Mucosa of descending colon (tissue), 3 donors: ENCODE measurements at regions not wholly inside any gene's neighbourhood (a gene's known extent, or its start where the extent isn't known, plus 50 kb on each side); places are given as distances from the start of the nearest gene placed in this dataset.
"Not testable (repeated sequence)": the region's sequence is repeated elsewhere in the genome, so short reads cannot be mapped to it uniquely, and the experiment has no call there.

Experiments
- ATAC-seq: fragments of 200-7000 bp; cut with Tn5 transposase; one replicate; pipeline ENCODE4 v1.9.1; 2020; ENCODE audit warnings: mild to moderate bottlenecking, moderate library complexity
- DNase-seq, 3 donors: peaks; one replicate each; pipeline ENCODE4 v3.0.0-alpha.2; 2020
- H3K36me3 ChIP-seq: fragments of 200-600 bp; one replicate; pipeline ENCODE4 v1.8.0; 2021; ENCODE audit warnings: low read depth, mild to moderate bottlenecking
- H3K4me1 ChIP-seq: fragments of 200-600 bp; one replicate; pipeline ENCODE4 v1.8.0; 2021; ENCODE audit warnings: low read depth, mild to moderate bottlenecking
- H3K4me3 ChIP-seq: fragments of 200-600 bp; one replicate; pipeline ENCODE4 v1.8.0; 2021; ENCODE audit warnings: mild to moderate bottlenecking
- H3K9me3 ChIP-seq: fragments of 200-600 bp; one replicate; pipeline ENCODE4 v1.8.0; 2021; ENCODE audit warnings: mild to moderate bottlenecking
- CTCF ChIP-seq: fragments of 200-600 bp; IDR thresholded peaks from one replicate; pipeline ENCODE4 v1.8.0; 2022; ENCODE audit warnings: antibody characterized with exemption, mild to moderate bottlenecking
- intact Hi-C, 2 donors: fragments of 100-400 bp; cut with DNase I in 1 of 2; cut with micrococcal nuclease in 1 of 2; formaldehyde crosslinking; loops; one replicate each; pipeline versions ENCODE4 v1.11.0 to v1.11.1; 2022; cut with DNase I, micrococcal nuclease
- donor health status: DM: no; HTN: no; CAD: no; lungs with moderate emphysema.
- donor health status: DM: no; HTN: no; CAD: no.
- donor health status: DM: no; HTN: yes; CAD: no.

- no peak for TF ChIP-seq CTCF
- DNase-seq (no peak), ATAC-seq (peak; percentile 88)
- Histone ChIP-seq H3K4me1 (peaks cover 9% of the 10 kb centered on the region), H3K9me3 (no peaks in the 10 kb centered on the region), H3K36me3 (no peaks in the 10 kb centered on the region), H3K4me3 (no peak overlapping the region)
- intact Hi-C loops, result no loop called here
Measured at GRCh38 chr11:8773916-8774539, 91.4 kb downstream of the RPL27A start.

GRCh38 chr11:8774916-8775315, 92.3 kb downstream of the RPL27A start:
- H3K9me3 ChIP-seq, ATAC-seq, H3K4me3 ChIP-seq, intact Hi-C loops, H3K36me3 ChIP-seq, DNase-seq: not testable (repeated sequence)
- peaks cover 12% of the 10 kb centered on the region for H3K4me1 ChIP-seq

- ATAC-seq (no peak), DNase-seq (no peak)
- Histone ChIP-seq H3K36me3 (no peaks in the 10 kb centered on the region), H3K4me1 (peaks cover 12% of the 10 kb centered on the region), H3K9me3 (no peaks in the 10 kb centered on the region), H3K4me3 (no peak overlapping the region)
- intact Hi-C loops, result no loop called here
- TF ChIP-seq CTCF, result no peak
Measured at GRCh38 chr11:8775332-8775731, 92.7 kb downstream of the RPL27A start.

GRCh38 chr11:8775734-8776133, 93.1 kb downstream of the RPL27A start:
- Histone ChIP-seq H3K36me3 (no peaks in the 10 kb centered on the region), H3K4me3 (no peak overlapping the region), H3K4me1 (peaks cover 12% of the 10 kb centered on the region), H3K9me3 (no peaks in the 10 kb centered on the region)
- no peak for TF ChIP-seq CTCF
- intact Hi-C loops, result no loop called here
- ATAC-seq (no peak), DNase-seq (no peak)

GRCh38 chr11:8776209-8776608, 93.6 kb downstream of the RPL27A start:
- Histone ChIP-seq H3K4me3 (no peak overlapping the region), H3K9me3 (no peaks in the 10 kb centered on the region), H3K4me1 (peaks cover 12% of the 10 kb centered on the region), H3K36me3 (no peaks in the 10 kb centered on the region)
- DNase-seq (no peak), ATAC-seq (no peak)
- intact Hi-C loops, result no loop called here
- TF ChIP-seq CTCF, result no peak

GRCh38 chr11:8777907-8778767, 95.5 kb downstream of the RPL27A start:
- no peak for TF ChIP-seq CTCF
- Histone ChIP-seq H3K4me3 (no peak overlapping the region), H3K9me3 (no peaks in the 10 kb centered on the region), H3K36me3 (no peaks in the 10 kb centered on the region), H3K4me1 (peaks cover 11% of the 10 kb centered on the region)
- ATAC-seq (peak; percentile 39), DNase-seq (peak; percentile 35 to 61 (median 38))
- intact Hi-C loops, result no loop called here
